Amygdala (tissue), 56 donors: ENCODE measurements at regions not wholly inside any gene's neighbourhood (a gene's known extent, or its start where the extent isn't known, plus 50 kb on each side); places are given as distances from the start of the nearest gene placed in this dataset.

Source experiments
- DNase-seq, 56 donors: peaks; one replicate each; lab custom pipeline; 2025; lab: John Stamatoyannopoulos, UW

DNA sequence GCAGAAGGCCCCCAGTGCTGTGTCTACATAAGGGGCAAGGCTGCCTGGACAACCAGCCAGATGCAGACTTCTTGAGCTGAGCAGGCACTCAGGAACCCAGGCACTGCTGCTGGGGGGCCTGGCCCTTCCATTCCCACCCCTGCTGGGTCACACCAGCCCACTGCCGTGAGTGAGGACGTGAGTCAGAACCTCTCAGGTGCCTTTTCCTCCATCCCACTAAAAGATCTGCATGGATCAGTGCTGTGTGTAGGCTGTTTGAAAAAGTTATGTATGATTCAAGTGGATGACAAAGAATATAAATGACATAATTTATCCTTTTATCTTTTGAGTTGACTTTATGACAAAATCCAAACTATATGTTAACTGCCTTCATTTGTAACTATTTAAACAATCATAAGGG is 499.3 kb downstream of the INHBA start:
- DNase-seq = no peak

DNA sequence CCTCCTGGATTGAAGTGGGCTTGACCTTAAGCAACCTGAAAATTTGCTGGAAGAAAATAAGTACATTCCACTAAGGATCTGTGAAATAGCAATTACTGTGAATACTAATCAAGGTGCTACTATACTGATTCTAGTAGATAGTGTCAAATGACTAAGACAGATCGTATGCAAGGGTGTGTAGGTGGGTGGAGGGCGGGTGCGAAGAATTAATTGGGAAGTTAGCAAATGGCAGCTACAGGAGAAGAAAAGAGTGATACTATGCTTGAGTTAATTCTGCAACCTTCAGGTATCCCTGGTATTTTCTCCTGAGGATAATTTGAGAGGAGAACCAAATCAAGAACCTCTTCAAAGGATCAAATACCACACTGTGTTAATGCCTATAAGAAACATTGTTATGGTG is 501.9 kb downstream of the INHBA start:
- DNase-seq = peak in 4 of 56 donors; percentile 1 to 30 (median 4)

DNA sequence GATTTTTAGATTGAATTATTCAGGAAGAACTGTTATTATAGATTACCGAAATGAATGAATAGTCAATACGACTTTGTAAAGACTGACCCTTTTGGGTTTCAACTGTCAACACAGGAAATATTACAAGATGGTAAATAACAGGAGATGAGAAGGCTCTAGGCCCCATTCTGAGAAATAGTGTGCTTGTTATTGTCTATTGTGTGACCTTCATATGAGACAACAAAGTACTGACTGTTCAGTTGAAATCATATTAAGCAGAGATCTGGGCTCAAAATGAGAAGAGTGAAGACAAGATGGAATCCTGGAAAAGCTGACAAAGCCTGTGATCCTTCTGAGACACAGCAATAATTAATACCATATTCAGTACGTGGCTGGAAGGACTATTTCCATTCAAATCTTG is 503.8 kb downstream of the INHBA start:
- DNase-seq = no peak

DNA sequence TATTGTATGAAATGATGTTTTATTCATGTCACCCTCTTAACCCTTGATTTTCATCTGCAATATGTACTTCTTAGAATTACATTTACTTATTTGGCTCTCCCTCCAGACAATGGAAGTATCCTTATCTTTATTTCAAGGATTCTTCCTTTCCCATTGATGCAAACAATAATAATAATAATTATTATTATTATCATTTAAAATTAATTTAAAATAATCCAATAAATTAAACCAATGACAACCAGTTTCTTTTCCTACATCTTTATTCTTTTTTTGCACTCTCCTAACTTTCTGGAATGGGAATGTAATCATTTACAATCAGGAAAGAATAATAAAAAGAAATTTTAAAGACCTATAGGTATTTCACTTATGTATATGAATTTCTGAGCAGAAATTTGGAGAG is 504.4 kb downstream of the INHBA start:
- DNase-seq = no peak

- DNase-seq = no peak
Observed at GRCh38 chr7:41197769-41198168, 505.1 kb downstream of the INHBA start.

- no peak for DNase-seq
Observed at GRCh38 chr7:41193738-41194282, 509.1 kb downstream of the INHBA start.

DNA sequence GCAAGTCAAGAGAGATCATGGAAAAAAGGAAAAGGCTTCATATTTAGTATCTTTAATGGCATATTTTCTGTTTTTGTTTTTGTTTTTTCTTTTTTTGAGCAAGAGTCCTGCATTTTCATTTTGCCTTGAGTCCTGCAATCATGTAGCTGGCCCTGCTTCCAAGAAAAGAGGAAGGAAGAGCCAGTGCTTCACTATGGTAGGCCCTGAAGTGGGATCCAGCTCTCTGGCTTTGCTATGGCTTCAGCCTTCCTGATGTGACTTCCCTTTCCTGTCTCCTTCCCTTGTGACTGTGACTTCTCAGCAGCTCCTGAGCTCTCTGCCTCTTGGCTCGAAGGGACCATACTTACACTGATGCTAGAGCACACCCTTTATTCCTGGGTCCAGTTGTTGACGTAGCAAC is 512.3 kb downstream of the INHBA start:
- no peak for DNase-seq

- no peak for DNase-seq
Observed at GRCh38 chr7:41189866-41190265, 513.0 kb downstream of the INHBA start.

DNA sequence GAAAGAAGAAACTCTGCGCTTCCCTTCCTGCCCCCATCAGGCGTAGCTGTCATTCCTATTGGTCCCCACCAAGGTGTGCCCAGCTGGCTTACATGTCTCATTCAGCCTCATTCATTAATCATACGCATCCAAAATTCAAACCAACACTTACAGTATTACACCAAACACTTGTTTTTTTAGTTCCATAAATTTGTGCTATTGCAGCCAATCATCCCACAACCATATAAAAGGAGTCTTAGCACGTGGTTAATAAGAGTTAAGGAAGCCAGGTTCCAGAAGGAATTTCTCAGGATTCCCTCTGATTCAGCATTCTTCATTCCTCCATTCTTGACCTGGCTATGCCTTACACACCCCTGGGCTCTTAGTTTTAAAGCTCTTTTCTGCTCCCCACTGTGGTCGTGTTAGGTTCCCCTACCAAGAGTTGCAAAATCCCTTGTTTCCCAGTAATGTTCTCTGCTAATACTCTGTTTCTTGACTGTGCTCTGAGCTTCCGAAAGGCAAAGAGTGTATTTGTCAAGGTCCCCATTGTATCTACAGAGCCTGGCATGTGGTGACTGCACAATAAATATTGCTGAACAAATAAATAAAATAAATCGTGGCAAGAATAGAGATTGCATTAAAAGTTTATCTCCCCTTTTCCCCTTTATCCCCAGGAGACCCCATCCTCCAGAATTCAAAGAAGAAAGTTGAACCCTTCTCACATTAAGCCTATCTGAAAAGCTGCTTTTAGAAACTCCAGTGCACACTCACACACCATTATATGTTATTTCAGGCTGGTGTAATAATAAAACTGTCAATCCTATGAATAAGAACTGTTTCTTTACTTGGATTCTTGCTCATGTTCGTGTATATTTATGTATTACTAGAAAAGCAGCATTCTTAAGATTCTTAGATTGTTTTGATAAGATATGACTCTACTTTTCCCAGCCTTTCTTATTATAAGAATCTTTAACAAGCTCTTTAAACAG is 514.4 kb downstream of the INHBA start:
- no peak for DNase-seq

- no peak for DNase-seq
Observed at GRCh38 chr7:41187322-41187721, 515.6 kb downstream of the INHBA start.

- no peak for DNase-seq
Observed at GRCh38 chr7:41185851-41186250, 517.0 kb downstream of the INHBA start.

- DNase-seq = no peak
Observed at GRCh38 chr7:41183741-41184140, 519.1 kb downstream of the INHBA start.

GRCh38 chr7:41182782-41183181 is 520.1 kb downstream of the INHBA start:
- no peak for DNase-seq

DNA sequence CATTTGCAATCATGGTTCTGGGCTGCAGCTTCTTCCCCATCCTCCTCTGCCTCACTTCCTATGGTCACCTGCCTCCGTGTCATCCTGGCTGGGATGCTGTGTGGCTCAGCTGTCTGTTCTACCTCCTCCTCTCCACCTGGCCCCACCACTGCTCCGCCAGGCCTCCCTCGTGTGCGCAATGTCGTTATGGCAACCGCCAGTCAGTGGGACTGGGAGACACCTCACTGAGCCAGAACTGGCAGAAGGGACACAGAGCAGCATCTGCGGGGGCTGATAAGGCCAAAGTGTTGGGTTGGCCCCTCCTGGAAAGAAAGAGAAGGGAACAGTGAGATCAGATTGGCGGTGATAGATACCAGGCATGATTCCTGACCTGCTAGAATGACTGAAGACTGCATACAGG is 527.5 kb downstream of the INHBA start:
- DNase-seq = no peak

GRCh38 chr7:41174521-41174920 is 528.4 kb downstream of the INHBA start:
- DNase-seq = no peak

DNA sequence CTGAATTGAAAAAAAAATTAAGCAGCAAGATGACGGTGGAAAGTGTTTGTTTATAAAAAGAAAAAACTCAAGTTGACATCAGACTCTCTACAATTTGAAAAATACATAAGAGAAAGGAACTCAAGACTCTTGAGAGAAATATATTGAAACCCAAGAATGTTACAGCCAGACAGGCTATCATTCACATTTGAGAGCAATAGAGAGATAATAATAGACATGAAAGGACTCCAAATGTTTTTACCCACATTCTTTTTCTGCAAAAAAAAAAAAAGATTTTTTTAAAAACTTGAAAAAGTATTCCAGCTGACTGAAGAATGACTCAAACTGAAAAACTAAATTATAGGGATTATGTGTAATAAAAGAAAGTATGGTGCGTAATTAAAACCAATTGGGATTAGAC is 532.4 kb downstream of the INHBA start:
- no peak for DNase-seq

GRCh38 chr7:41169317-41169716 is 533.6 kb downstream of the INHBA start:
- no peak for DNase-seq

GRCh38 chr7:41167836-41168235 is 535.1 kb downstream of the INHBA start:
- no peak for DNase-seq

DNA sequence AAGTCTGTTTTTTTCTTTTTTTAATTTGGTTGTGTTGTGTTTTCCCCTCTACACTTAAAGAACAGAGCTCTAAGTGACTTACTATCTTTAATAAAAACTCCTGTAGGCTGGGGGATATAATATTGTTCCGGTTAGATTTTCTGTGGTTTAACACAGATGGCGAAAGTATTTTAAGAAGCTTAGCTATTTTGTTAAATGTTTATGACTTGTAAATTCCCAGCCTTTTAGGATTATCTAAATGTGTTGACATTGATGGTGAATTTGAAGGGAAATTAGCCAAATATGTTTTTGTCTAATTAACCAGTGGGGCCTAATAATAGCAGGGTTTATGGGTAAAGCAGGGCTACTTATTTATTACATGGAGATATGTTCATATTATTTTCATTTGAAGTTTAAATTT is 538.5 kb downstream of the INHBA start:
- no peak for DNase-seq

GRCh38 chr7:41163991-41164390 is 538.9 kb downstream of the INHBA start:
- DNase-seq = no peak

DNA sequence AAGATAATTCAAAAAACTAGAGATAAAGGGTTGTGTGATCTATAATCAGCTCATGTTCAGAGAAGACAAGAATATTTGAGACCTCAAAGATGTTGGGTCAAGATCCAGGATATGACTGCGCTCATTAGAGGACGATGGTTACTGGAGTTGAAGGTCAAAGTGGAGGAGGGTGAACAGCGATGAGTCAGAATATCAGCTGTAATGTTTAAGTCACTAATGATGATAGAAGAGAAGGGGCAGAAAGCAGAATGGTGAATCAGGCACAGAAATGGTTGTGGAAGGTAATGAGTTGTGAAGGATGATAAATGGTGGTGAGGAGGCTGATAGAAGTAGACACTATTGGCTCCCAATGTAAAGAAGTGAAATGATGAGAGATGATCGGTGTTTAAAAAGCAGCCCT is 540.3 kb downstream of the INHBA start:
- DNase-seq = no peak

- no peak for DNase-seq
Observed at GRCh38 chr7:41161041-41161587, 541.8 kb downstream of the INHBA start.
